ENCODE measurements at regions not wholly inside any gene's neighbourhood (a gene's known extent, or its start where the extent isn't known, plus 50 kb on each side); places are given as distances from the start of the nearest gene placed in this dataset.

DNA sequence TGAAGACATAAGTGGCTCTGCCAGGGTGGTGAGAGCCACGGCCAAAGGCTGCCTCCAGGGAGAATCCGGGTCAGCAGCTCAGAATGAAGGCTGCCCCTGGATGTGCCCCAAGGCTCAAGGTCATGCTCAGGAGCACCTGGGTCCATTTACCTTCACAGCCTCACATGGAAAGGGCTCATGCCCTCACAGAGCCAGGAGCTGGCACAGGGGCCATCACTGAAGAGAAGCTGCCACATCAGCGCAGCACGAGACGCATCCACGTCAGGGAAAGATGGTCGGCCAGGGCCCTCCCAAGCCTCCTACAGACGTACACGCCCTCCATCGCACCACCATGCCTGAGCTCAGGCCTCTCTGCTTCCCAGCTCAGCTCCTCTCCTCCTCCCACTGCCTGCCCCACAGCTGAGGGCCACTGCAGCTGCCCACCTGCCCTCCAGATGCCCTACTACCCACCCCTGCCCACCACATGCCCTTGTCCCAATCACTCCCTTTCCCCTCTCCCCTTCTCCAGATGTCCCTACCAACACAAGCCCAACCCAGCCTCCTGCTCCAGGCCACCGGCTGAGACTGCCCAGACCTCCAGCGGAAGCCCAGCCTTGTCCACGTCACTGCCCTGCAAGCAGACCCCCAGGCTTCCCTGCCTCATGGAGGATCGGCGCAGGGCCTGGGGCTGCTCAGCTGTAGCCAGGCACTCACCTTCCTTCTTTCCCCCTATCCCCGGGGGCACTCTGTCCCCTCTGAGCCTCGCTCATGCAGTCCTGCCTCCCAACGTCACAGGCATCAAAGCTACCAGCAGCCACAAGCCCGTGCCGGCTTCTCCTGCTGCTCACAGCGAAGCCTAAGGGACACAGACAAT lies 144.1 kb downstream of the SHANK2 start:
- DNase-seq (ENCODE audit: extremely low spot score), result no peak
- H3K4me3 ChIP-seq, result no peak overlapping the region
- H3K27ac ChIP-seq (replicated peaks in 1 of 4), result no peak overlapping the region
- H3K9me3 ChIP-seq, result no peaks in the 10 kb centered on the region
- no peaks in the 10 kb centered on the region for H3K36me3 ChIP-seq
- peaks cover 0 to 67% (median 0%) of the 10 kb centered on the region in 4 donors for H3K27me3 ChIP-seq
- TF ChIP-seq POLR2A (IDR thresholded peaks at IDR 0.05; ENCODE audit: low read depth) (no peak), EP300 (IDR thresholded peaks at IDR 0.05) (no peak), POLR2AphosphoS5 (IDR thresholded peaks at IDR 0.05) (no peak), CTCF (IDR thresholded peaks at IDR 0.05) (no peak)
- intact Hi-C loops (cut with DNase I), result no loop called here
- 79% methylated on average over 19 of the region's 21 CpGs for WGBS
- no peaks in the 10 kb centered on the region for H3K4me1 ChIP-seq

DNA sequence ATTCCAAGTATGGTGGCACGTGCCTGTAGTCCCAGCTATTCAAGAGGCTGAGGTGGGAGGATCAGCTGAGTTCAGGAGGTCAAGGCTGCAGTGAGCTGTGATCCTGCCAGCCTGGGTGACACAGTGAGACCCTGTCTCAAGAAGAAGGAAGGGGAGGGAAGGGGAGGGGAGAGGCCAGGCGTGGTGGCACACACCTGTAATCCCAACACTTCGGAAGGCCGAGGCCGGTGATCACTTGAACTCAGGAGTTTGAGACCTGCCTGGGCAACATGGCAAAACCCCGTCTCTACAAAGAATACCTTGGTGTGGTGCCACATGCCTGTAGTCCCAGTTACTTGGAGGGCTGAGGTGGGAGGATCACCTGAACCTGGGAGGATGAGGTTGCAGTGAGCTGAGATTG lies 145.7 kb downstream of the SHANK2 start:
- TF ChIP-seq POLR2A (IDR thresholded peaks at IDR 0.05; ENCODE audit: low read depth) (no peak), CTCF (IDR thresholded peaks at IDR 0.05) (no peak)
- Histone ChIP-seq H3K27me3 (peaks cover 0 to 63% (median 0%) of the 10 kb centered on the region in 4 donors), H3K4me1 (no peaks in the 10 kb centered on the region), H3K36me3 (no peaks in the 10 kb centered on the region), H3K9me3 (no peaks in the 10 kb centered on the region), H3K27ac (replicated peaks in 1 of 4) (no peak overlapping the region), H3K4me3 (no peak overlapping the region)
- intact Hi-C loops (cut with DNase I), result no loop called here
- WGBS, result 100% methylated on average over 4 of the region's 6 CpGs
- no peak for DNase-seq (ENCODE audit: extremely low spot score)

GRCh38 chr11:71103266-71103665 lies 149.1 kb downstream of the SHANK2 start:
- 89% methylated on average over 3 of the region's 7 CpGs for WGBS
- H3K36me3 ChIP-seq, result no peaks in the 10 kb centered on the region
- H3K4me3 ChIP-seq, result no peak overlapping the region
- peaks cover 0 to 37% (median 0%) of the 10 kb centered on the region in 4 donors for H3K27me3 ChIP-seq
- no peaks in the 10 kb centered on the region for H3K9me3 ChIP-seq
- intact Hi-C loops (cut with DNase I), result no loop called here
- no peak for DNase-seq (ENCODE audit: extremely low spot score)
- TF ChIP-seq POLR2AphosphoS5 (IDR thresholded peaks at IDR 0.05), result no peak
- no peak for TF ChIP-seq POLR2A (IDR thresholded peaks at IDR 0.05; ENCODE audit: low read depth)
- TF ChIP-seq CTCF (IDR thresholded peaks at IDR 0.05), result no peak
- TF ChIP-seq EP300 (IDR thresholded peaks at IDR 0.05), result no peak
- H3K27ac ChIP-seq (replicated peaks in 1 of 4), result no peak overlapping the region
- no peaks in the 10 kb centered on the region for H3K4me1 ChIP-seq

DNA sequence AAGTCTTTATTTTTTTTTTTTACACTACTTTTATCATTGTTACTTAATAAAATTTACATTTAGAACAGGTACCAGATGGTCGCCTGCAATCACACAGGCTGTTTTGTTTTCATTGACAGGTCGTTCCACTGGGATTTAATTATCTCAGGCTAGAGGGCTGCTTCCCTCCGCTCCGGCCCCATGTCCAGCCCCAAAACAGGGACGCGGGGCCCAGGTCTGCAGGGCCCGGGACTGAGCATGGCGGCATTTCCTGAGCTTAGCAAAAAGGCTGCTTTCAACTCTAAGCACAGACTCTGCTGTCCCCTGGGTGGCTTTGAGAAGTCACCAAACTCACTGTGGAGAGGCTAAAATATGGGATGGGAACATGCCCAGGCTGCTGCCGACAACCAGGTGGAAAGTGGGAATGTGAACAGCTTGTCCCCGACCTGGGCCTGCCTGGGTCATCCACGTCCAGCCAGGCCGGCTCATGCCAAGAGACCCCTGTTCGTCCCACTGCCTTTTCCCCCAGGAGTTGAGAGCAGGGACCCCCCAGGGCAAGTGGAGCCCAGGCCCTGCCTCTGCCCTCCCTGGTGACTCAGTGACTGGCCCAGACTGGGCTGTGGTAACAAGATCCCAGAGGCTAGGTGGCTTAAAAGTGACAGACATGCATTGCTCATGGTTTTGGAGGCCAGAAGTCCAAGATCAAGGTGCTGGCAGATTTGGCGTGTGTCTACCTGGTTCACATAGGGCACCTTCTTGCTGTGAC lies 150.0 kb downstream of the SHANK2 start:
- TF ChIP-seq EP300 (IDR thresholded peaks at IDR 0.05) (no peak), CTCF (IDR thresholded peaks at IDR 0.05) (no peak), POLR2AphosphoS5 (IDR thresholded peaks at IDR 0.05) (no peak), POLR2A (IDR thresholded peaks at IDR 0.05; ENCODE audit: low read depth) (no peak)
- Histone ChIP-seq H3K36me3 (no peaks in the 10 kb centered on the region), H3K27ac (replicated peaks in 1 of 4) (no peak overlapping the region), H3K27me3 (peaks cover 0 to 37% (median 0%) of the 10 kb centered on the region in 4 donors), H3K9me3 (no peaks in the 10 kb centered on the region), H3K4me3 (no peak overlapping the region), H3K4me1 (no peaks in the 10 kb centered on the region)
- intact Hi-C loops (cut with DNase I), result no loop called here
- WGBS, result 70% methylated on average over 9 of the region's 14 CpGs
- DNase-seq (ENCODE audit: extremely low spot score), result no peak
